HG02973 (cell line): ENCODE measurements at regions not wholly inside any gene's neighbourhood (a gene's known extent, or its start where the extent isn't known, plus 50 kb on each side); places are given as distances from the start of the nearest gene placed in this dataset.
"Not testable (repeated sequence)": the region's sequence is repeated elsewhere in the genome, so short reads cannot be mapped to it uniquely, and the experiment has no call there.

Source experiments
- ATAC-seq: cut with Tn5 transposase; IDR thresholded peaks from one replicate; pipeline ENCODE4 v1.9.1; 2021; ENCODE audit warnings: moderate library complexity; ENCODE audit not compliant: unreplicated experiment

DNA sequence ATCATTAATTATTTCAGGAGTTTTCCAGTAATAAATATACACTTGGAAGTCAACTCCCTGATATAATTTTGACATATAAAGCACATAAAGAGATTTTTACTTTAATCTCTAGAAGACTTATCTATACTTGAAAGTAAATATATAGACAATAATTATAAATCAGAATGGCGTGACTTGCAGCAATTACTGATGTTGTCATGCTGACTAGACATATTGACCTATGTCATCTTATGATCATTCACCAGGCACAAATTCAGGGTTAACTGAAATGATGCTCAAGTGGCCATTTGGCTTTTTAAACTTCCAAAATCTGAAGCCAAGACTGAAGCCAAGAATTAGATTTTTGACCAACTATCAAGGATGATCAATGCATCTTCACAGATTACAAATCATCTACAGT, 192.2 kb downstream of the MCHR2 start:
- no peak for ATAC-seq

DNA sequence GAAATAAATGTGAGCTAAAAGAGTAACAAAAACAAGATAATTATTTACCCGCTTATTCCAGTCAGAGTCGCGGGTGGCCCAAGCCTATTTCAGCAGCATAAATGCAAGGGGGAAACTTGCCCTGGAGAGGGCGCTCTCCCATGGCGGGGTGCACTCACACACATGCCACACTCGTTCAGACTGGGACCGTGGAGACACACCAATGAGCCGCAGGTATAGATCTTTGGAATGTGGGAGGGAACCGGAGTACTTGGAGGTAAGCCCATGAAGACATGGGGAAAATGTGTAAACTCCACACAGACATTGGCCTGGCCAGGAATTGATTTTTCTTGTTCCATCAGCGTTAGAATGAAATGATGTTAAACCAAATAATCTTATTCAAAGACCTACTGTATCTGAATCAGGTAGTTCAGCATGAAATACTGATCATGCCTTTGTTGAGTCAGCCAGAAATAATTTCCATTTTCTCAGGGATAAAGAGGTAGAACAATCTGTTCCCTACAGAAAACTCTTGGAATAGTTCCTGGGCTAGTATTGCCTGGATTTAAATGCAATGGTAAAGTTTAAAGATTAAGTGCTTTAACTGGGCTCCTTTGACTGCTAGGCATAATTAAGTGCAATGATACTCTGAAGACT, 191.5 kb downstream of the MCHR2 start:
- no peak for ATAC-seq

DNA sequence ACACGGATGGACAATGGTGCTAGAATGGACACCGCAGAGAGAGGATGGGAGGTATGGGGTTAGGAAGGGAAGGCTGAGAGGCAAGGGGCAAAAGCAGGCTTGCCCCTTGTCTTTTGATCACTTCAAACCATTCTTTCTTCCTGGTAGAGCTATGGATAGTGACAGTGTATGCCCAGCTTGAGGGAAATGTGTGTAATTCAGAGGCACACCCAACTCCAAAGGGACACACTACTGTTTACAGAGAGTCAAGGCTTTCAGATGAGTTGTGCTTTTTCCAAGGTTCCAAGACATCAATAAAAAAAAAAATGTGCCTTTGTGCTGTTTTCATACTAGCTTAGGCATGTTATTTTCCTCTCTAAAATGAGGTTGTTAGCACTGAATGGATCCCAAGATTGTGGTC, 185.0 kb downstream of the MCHR2 start:
- no peak for ATAC-seq

DNA sequence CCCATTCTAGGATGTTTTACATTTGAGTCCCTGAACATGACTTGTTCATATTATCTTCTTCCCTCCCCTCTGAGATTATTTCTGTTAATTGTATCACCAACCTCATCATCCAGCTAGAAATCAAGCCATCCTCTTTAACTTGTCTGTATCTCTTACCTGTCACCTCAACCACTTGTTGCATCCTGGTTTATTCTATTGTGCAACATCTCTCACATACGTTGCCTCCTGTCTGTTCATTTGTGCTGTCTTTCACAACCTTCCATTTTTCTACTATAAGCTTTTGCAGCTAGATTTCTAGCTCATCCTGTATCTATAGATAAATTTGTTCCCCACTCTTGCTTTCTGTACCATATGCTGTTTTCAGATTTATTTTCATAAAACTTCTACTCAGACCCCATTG, 183.7 kb downstream of the MCHR2 start:
- ATAC-seq, result no peak

DNA sequence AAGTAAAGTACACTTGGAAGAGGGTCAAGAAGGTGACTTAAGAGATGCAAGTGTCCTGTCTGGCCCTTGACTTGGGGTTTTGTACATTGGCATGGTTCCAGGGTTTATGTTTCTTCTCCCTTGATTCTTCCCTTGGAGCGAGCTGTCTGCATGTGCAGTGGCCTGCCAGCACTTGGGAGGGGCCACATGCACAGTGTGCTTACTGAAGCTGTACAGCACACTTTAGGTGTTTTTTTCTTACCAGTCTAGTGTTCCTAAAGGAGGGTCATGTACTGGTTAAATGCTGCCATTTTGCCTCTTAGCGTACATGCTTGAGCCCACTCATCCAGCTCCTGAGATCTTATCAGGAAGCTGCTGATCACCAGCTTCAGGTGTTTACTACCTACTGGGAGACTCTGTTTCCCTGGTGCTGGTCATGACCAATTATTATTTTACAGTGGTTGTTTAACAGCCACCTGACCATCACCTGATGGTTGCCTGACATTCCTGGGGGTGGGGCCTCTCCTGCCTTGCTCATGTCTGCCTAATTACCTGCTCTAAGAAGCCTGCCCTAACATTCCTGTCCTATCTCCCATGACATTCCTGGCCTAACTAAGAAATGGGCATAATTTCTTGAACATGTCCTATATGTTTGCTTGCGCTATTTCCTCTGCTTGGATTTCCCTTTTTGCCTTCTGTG, 182.9 kb downstream of the MCHR2 start:
- ATAC-seq, result no peak

DNA sequence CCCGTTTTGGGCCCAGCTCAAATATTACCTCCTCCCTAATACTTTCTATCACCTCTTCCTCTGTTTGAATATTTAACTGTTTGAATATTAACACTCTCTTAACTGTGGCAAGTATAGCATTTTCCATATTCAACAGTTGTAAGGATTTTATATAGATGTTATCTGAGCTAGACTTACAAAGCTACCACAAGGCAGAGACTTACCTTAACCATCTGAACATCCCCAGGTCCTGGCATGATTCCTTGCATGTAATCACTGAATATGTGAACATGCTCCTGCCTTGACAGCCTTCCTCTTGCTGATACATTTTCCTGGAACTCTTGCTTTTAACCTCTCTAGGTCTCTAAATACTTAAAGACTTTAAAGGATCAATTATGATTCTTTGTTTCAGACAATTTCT, 182.4 kb downstream of the MCHR2 start:
- no peak for ATAC-seq

DNA sequence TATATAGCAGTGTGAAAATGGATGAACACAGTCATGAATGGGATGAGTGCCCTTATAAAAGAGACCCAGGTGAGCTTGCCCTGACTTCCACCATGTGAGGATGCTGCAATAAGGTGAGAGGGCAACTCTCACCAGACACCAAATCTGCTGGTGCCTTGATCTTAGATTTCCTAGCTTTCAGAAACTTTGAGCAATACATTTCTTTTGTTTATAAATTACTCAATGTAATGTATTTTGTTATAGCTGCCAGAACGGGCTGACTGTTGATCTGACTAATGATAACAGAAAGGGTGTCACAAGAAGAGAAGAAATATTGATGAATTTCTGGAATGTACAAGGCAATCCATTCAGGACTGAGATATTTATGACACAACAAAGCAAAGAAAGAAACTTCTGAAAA, 180.5 kb downstream of the MCHR2 start:
- ATAC-seq, result no peak

DNA sequence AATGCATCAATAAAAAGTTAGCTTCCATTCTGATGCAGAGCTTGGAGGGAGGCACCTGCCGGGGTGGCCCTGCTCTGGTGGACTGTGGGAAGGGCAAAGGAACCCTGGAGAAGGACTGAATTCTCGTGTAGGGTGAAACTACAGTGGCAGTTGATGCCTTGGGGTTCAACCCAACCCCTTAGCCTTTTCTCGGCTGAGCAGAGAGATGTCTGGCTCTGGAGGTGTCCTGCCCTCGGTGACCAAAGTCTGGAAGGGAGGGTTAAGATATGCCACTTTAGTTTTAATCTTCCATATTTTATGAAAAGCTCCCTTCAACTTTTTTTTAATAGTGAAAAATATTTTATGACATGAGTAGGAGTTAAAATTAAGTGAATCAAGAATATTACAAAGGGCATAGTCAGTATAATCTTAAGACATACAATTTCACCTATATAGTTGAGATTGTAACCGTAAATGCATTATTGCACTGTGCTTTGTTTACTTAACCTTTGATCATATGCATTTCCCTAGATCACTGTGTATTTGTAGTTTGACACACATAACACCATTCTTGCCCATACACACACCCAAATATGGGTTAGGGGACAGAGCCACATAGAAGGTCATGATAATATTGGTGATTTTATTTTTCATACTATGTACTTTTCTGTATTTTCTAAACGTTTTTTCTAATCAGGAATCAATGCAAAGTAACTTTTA, 179.6 kb downstream of the MCHR2 start:
- no peak for ATAC-seq

DNA sequence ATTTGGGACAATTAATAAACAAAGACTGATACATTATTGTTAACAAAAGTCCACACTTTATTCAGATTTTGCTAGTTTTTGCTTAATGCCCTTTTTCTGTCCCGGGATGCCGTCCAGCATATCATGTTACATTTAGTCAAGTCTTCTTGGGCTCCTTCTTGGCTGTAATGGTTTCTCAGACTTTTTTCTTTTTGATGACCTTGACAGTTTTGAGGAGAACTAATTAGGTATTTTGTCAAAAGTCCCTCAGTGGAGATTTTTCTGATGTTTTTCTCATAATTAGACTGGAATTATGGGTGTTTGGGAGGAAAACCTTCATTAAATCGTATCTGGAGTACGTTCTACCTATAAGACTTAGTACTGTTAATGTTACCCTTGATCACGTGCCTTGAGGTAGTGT, 177.2 kb downstream of the MCHR2 start:
- no peak for ATAC-seq

DNA sequence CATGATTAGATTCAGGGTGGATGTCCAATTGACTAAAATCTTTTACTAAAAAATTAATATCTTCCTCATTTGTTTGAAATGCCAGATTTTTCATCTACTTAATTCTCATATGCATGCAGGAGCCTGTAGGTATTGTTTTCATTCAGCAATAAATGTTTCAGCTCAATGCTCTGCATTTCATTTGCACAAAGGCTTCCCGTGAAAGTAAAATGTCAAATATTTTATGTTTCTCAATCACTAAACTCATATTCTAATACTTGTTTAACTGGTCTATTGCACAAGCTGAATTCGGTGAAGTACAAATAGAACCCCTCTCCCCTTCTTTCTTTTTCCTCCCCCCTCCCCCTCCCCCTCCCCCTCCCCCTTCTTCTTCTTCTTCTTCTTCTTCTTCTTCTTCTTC, 175.9 kb downstream of the MCHR2 start:
- no peak for ATAC-seq

DNA sequence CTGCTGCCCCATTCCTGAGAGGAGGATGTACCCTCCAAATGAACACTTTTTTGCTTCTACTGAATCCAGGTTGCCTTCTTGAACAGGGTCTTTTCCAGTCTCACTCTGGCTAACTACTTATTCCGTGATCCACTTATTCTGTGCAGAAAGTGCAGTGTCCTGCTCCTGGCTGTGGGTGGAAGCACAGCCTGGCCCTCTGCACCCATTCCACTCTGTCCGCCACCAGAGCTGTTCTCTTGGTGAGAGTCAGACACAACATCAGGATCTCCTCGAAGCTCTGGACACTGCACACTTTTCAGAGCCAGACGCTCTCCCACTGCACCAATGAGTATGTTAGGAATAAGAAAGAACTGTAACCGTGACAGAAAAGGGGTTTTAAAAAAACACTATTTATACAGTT, 174.2 kb downstream of the MCHR2 start:
- ATAC-seq, result no peak

DNA sequence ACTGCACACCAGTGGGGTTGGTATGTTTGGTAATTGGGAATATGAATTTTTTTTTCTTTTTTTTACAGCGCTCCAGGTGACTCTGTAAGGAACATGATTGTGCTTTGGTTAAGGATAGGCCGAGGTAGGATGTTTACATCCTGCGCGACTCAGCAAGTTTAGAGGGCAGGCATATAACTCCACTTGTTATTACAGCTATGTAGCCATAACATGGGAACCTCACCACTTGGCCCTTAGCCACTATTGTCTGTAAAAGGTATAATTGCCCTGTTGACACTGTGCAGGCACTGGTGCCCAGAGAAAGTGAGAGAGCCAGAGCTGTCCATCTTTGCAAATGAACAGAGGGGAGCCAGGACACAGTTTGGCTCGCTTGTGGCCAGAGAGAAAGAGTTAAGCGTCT, 172.9 kb downstream of the MCHR2 start:
- no peak for ATAC-seq

DNA sequence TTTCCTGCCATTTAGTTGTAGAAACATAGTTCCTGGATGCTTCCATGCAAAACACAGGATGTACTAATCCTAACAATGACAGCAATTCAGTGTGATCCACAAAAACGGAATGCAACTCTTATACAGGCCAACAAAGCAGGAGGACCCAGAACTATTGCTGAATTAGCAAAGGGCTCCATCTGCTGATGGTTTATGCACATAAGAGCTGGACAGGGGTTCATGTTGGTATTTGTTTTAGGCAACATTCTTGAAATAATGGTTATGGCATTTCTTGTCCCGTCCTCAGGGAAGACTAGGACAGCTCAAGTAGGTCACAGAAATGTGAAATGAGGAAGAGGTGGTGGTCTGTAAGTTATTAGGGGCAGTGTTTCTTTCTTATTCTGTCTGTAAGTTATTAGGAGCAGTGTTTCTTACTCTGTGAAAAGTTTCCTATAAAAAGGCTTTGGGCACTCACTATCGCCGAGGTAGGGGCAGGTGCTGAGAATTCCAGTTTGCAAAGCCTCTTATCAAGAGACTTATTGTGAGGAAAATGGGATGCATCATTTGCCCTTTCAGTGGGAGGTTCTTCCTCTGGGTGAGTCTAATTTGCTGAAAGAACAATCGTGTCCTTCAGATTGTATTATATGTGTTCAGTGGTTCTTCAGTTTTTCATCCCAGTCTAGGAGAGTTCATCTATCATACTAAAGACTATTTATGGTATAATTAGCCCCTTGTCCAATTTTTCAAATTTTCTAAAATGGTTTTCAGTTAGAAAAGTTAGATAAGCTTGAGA, 171.1 kb downstream of the MCHR2 start:
- ATAC-seq, result peak; percentile 78

DNA sequence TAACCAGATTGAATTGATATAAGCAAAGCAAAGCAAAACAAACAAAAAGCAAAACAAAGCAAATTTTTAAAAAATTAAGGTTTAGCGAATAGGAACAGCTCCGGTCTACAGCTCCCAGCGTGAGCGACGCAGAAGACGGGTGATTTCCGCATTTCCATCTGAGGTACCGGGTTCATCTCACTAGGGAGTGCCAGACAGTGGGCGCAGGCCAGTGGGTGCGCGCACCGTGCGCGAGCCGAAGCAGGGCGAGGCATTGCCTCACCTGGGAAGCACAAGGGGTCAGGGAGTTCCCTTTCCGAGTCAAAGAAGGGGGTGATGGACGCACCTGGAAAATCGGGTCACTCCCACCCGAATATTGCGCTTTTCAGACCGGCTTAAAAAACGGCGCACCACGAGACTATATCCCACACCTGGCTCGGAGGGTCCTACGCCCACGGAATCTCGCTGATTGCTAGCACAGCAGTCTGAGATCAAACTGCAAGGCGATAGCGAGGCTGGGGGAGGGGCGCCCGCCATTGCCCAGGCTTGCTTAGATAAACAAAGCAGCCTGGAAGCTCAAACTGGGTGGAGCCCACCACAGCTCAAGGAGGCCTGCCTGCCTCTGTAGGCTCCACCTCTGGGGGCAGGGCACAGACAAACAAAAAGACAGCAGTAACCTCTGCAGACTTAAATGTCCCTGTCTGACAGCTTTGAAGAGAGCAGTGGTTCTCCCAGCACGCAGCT, 170.3 kb downstream of the MCHR2 start:
- ATAC-seq, result not testable (repeated sequence)

DNA sequence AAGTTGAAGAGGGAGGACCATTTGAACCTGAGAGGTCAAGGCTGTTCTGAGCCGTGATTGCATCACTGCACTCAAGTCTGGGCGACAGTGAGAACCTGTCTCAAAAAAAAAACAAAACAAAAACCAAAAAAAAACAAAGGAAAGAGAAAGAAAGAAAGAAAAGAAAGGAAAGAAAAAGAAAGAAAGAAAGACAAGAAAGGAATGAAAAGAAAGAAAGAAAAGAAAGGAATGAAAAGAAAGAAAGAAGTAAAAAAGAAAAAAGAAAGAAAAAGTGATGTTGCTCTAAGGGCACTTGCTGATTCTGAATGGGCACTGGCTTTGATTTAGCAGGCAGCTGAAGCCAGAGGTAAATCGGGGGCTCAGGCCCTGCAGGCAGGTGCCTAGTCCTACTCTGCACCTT, 161.0 kb downstream of the MCHR2 start:
- ATAC-seq, result no peak

DNA sequence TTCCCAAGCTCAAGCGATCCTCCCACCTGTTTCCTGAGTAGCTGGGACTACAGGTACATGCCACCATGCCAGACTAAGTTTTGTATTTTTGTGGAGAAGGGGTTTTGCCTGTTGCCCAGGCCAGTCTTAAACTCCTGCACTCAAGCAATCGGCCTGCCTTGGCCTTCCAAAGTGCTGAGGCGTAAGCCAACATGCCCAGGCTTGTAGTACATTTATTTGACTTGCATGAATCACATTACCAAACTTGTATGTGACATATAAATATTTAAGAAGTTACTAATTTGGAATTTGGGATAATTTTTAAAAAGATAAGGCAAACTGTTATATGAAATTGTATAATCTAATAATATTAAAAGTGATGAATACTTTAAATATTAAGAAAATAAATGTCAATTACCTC, 157.6 kb downstream of the MCHR2 start:
- no peak for ATAC-seq

DNA sequence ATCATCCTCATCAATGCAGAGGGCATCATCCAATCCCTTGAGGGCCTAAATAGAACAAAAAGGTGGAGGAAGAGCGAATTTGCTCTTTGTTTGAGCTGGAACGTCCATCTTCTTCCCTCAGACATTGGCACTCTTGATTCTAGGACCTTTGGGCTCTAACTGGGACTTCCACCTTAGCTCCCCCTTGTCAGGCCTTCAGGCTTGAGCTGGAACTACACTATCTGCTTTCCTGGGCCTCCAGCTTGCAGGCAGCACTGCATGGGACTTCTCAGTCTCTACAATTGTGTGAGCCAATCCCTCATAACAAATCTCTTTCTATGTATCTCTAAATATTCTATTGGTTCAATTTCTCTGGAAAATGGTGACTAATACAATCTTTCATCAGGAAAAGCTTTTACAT, 155.4 kb downstream of the MCHR2 start:
- no peak for ATAC-seq

DNA sequence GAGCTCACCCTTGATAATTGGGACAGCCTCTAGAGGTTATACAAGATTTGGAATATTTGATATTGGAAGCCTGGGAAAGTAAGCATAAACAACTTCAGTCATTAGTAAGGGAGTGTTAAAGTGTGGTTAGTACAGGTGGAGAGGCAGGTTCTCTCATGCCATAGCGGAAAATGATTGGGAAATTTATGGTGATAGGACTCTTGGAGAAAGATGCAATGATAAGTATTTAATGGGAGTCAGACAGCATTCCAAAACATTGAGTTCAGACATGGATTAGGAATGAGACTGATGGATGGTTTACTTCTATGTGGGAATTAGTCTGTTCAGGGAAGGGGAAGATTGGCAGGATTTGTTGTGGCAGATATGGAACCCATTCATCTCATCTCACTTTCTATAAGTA, 152.7 kb downstream of the MCHR2 start:
- no peak for ATAC-seq

DNA sequence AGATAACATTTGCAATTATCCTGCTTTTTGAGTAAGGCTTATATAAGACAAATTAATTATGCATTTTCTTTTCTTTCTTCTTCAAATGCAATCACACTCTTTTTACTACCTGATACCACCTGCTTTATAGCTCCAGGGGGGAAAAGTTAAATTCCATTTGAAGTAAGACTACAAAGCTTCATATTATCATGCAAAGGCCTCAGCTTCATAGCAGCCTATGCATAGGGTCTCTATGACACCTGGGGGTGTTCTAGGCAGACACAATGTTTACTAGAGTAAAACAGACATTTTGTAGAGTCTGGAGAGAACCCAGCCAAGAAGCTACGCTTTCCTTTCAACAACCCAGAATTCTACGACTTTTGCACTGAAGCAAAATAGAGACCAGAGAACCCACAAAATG, 148.0 kb downstream of the MCHR2 start:
- ATAC-seq, result no peak

DNA sequence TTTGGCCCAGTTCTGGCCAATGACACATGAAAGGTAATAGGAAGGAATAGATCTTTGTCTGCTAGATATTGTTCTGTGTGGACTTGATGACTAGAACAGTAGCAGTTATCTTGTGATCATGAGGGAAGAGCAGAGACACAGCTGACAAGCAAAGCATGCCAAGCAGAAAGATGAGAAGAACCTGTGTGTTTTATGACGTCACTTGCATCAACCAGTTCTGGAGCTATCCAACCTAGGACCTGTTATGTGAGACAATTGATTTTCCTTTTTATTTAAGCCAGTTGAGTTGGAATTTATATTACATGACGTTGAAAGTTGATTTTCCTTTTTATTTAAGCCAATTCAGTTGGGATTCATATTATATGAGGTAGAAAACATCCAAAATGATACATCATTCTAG, 143.2 kb downstream of the MCHR2 start:
- no peak for ATAC-seq

DNA sequence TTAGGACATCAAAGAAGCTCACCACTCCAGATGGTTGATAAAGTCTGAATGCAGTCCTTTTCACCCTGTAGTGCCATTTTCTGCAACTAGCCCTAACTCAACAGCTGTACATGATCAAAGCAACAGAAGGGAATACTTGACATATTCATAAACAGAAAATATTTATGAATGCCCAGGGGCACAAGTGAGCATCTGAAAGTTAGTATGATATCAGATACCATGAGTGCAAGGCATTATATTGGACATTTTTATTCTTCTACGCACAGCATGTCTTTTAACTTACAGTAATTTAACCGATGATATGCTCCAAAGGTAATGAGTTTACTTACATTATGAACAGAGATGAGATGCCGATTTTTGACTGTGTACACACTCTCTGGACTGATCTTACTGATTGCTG, 142.0 kb downstream of the MCHR2 start:
- no peak for ATAC-seq
